NCI-H1092 (cell line): ENCODE measurements at regions not wholly inside any gene's neighbourhood (a gene's known extent, or its start where the extent isn't known, plus 50 kb on each side); places are given as distances from the start of the nearest gene placed in this dataset.
"Not testable (repeated sequence)": the region's sequence is repeated elsewhere in the genome, so short reads cannot be mapped to it uniquely, and the experiment has no call there.

ENCODE experiments used
- DNase-seq: peaks from one replicate; lab custom pipeline; 2025; lab: John Stamatoyannopoulos, UW

DNA sequence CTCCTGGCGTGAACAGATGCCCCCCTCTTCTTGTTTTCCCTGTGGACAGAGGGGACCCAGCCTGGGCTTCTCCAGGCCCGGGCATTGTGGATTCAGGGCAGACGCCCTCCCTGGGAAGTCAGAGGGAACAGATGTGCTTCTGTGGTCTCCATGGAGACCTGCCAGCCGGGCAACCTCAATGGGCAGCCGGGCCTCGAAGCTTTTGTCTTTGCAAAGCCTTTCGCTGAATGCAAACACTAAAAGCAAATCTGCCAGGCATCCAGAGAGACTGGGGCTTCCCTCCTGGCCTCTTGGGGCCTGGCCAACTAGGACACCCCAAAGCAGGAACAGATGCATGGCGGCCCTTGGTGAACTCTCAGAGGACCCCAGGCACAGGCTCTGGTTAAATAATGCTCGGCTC lies 370.0 kb upstream of the SULF2 start:
- peak; percentile 96 for DNase-seq

DNA sequence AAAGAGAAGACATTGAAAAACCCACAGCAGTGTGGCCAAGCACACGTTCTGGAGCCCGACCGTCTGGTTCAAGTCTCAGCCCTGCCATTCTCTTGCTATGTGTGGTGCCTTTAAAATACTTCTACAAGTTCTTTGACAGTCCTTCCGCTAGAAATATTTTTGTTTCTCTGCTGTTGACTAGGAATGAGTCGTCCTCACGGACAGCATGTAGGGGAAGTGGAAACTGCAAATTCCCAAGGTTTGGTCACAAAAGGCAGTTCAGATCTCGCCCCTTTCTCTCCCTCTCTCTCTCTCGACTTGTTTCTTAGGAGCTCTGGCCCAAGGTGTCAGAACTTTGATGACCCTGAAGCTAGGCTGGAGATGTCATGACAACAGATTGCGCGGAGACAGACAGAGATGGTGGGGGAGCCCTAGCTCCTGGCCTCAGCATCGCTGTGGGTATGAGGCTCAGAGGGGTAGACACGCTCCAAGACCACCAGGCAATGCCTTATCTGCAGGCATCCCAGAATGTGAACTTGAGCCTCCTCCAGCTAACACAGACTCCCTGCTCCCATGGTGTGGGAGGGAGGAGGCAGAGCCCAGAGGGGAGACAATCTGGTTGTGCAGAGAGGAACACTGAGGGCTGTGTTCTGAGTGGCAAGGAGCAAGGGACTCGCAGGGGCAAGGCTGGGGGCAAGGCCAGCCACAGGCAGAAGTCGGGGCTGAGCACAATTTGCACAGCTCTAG lies 368.9 kb upstream of the SULF2 start:
- DNase-seq, result no peak

DNA sequence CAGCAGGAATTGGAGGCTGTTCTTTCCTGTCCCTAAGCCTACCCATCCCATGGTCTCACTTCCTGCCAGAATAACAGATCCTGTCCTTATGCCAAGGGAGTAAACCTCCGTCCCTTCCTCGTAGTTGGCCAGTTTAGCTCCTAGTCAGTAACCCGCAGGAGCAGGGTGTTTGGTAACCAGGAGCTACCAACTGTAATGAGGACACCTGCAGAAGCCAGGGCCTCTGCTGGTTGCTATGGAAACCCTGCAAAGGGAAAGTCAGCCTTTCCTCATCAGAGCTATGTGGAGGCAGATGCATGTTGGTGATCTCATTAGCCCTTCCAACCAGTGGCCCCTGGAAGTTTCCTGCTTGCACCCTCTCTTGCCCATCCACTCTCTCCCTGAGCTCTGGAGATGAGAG lies 368.2 kb upstream of the SULF2 start:
- peak; percentile 76 for DNase-seq

DNA sequence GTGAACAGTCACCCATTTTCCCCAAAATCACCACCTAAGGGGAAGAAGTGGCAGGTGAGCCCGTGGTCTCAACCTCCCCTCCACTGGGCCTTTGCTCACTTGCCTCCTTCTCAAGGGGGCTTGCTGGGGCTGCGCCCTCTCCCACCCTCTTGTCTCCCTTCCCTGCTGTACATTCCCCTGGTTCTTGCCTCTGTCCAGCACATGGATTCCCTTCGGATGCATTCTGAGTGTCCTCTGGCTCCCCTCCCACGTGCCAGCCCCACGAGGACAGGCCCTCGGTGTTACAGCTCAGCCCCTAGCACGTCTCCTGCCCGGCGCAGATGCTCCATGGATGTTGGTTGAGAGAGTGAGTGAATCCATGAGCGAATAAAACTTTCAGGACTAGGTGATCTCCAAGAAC lies 367.8 kb upstream of the SULF2 start:
- DNase-seq, result no peak

DNA sequence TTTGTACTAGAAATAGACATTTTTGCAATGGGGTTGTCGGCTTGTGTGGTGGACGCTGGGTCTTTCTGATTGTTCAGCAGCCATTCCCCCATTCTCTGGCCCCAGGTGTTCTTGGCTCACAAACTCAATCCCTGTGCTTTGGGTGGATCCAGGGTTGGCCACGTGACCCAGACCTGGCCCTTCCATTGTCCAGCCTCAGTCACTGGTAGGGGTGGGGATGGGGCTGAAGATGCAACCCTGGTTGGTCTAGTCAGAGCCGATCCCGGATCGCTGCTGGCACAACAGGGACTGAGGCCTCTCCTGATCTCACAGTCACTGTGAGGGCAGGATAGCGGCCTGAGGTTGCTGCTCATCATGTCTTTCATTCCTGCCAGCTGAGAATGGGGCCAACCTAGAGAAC lies 365.3 kb upstream of the SULF2 start:
- DNase-seq, result no peak

DNA sequence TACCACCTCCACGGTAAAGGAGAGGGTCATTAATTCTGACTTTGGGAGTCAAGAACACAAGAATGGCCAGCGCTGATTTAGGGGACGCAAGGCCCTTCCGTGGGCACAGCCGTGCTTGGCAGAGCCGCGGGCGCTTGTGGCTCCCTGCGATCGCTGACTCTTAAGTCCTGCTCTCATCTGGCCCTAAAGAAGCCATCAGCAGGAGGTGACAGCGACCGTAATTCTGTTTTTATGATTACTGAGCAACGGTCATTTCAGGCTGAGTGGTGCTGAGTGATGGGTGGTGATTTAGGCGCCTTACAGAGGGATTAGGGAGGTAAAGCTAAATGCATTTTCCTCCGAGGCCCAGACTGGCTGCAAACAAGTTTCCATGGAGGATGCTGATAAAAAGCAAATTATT lies 364.6 kb upstream of the SULF2 start:
- DNase-seq, result no peak

DNA sequence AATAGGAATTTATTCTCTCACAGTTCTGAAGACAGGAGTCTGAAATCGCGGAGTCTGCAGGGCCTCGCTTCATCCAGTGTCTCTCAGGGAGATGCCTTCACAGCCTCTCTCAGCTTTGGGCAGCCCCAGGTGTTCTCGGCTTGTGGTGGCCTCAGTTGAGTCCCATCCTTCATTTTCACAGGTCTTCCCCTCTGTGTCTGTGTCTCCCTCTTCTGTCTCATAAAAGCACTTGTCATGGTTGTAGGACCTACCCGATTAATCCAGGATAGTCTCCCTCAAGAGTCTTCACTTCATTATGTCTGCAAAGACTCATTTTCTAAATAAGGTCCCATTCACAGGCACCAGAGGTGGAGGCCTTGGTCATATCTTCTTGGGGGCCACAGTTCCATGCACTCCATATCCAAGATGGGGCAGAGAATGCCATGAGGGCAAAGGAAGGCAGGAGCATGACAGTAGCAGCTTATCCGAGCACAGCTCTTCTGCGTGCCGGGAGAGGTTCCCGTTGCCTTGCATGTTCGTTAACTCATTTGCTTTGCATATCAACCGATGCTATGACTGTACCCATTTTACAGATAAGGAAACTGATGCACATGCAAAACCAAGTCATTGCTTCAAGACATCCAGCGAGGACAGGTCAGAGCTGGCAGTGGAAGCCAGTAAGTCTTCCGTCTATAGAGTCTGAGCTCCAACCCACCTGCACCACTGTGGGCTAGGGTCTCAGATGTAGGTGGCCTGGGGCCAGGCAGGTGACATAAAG lies 363.8 kb upstream of the SULF2 start:
- DNase-seq, result no peak

DNA sequence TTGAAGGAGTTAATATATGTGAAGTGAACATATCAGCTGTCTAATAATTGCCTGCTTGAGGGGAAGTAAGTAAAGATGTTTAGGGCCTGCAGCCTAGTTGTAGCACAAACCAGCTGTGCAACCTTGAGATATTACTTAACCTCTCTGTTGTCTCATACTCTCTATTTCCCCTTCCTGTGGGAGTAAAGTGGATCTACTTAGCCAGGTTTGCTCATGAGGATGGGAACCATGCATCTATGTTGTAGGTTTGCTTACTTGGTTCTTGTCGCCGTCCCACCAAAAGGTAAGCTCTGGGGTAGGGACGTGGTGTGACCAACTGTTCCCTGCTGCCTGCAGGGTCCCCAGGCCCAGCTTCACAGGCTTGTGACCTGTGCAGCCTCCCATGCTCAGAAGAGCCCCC lies 362.7 kb upstream of the SULF2 start:
- DNase-seq, result no peak

DNA sequence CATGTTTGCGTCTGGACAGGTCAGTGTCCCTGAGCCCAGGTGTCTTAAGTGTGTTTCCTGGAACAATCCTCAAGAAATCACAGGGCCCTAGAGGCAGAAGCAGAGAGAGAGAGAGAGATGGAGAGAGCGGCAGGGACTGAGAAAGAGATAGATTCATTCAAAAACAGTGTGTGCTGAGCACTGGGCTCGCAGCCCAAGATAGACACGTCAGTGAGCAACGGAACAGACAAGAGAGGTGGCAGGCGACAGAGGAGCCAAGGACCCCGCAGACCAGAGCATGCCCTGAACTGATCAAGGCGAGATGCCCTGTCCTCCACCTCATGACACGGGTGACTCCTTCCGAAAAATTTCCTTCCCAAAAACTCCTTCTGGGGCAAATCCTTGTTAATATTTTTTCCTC lies 362.0 kb upstream of the SULF2 start:
- no peak for DNase-seq

DNA sequence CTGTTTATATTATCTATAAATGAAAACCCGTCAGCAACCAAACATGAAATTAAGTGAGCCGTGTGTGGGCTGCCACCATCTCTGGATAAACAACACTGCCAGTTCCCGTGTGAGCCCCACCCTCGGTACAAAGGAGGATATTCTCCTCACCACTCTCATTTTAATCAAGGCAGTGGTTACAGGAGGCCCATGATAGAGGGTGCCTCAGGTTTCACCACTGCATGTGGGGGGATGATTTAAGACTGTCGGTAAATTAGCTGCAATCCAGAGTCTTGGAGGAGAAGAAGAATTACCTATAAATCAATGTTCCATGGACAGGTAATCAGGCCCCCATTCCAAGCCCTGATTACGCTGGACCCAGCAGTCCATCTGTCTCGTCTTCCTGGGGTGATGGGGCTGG lies 361.6 kb upstream of the SULF2 start:
- no peak for DNase-seq

DNA sequence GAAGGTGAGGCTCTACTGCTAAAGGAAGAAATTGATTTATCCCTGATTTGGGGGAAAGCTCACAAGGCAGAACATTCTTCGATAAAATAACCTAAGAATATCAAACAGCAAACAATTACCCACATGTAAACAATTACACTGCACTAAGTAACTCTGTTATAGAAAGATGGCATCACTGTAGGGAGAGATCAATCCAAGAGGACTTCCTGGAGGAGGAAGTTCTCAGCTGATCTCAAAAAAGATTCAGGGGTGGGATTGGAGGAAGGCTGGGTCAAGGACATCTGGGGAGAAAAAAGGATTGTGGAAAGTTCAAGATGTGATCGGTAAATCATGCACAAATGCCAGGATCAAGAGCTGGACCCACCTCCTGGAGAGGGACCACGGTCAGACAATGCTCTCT lies 361.0 kb upstream of the SULF2 start:
- no peak for DNase-seq

DNA sequence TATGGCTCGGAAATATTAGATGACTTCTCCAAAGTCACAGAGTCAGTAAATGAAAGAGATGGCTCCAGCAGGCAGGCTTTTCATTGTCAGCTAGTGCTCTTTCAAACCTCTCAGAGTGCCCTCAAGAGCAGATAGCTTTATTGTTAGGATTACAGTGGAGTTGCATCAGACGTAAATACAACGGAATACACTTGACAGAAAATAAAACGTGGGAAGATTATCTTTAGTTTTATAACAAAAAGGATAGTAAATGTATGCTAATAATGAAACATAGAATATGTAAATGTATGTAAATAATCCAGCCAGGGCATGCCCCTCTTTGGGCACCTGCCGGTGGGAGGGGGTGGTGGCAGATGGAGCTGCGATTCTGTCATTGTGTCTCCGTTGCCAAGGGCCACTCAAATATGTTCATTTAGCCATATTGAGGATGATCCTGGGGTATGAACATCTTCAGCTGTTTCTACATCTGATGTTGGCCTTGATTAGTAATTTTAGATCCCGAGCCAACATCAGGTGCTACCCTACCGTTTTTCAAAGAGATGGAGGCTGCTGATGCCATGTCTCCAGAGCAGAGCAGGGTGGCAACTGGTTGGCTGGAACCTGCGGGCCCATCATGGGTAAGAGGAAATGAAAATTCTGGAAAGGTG lies 358.3 kb upstream of the SULF2 start:
- peak; percentile 42 for DNase-seq

DNA sequence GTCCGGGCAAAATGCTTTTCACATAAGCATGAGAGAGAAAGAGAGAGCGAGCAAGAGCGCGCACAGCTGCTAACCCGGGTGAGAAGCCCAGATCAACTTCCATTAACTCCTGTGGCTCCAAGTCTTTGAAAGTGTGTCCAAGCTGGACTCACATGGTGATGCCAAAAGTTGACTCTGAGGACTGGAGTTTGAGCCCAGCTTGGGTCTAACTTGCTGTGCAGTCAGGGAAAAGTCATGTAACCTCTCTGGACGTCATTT lies 357.2 kb upstream of the SULF2 start:
- DNase-seq, result no peak

DNA sequence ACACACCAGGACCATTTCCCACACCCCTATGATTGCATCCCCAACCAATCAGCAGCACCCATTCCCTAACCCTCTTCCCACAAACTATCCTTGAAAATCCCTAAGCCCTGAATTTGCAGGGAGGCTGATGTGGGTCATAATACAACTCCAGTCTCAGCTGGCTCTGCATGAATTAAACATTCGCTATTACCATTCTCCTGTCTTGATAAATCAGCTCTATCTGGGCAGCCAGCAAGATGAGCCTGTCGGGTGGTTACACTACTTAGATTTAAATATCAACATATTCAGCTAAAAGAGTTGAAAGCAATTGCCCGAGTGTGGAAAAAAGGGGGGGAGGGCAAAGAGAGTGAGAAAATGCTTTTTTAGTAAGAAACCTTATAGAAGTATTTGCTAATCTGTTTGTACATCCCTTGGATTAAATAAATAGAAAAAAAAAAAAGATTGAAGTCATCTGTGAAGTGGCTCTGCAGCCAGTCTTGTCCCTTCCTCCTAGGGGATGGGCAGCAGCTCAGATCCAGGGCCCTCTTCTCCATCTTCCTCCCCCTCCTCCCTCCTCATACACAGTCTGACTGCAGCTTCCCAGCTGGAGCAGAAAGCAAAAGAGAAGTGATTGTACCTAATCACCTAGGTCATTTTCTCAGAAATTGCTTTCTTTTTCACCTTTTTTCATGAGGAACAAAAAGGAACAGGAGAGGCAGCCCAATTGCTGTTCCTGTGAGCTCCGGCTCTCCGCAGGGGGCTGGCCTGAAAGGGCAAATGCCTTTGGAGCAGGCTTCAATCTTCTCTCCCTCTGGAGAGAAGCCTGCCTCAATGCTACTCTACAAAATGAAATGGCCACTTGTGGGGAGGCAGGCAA lies 356.6 kb upstream of the SULF2 start:
- DNase-seq, result no peak

DNA sequence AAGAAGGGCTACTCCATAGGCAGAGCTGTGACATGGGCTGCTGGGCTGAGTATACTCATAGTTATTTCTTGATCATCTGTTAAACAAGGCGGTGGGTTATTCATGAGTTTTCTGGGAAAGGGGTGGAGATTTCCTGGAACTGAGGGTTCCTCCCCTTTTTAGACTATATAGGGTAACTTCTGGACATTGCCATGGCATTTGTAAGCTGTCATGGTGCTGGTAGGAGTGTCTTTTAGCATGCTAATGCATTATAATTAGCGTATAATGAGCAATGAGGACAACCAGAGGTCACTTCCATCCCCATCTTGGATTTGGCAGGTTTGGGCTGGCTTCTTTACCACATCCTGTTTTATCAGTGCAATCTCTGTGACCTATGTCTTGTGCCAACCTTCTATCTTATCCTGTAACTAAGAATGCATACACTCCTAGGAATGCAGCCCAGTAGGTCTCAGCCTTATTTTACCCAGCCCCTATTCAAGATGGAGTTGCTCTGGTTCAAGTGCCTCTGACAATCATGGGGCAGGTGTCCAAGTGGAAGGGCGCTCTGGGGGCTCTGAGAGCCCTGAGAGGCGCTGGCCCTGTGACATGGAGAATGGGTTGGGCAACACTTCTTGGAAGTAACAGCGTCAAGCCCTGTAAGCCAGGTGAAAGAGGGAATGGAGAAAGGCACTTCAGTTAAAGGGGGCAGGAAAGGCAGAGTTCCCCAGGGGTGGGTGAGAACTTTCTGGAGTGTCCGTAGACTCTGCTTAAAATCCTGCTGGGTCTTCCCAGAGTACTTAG lies 354.2 kb upstream of the SULF2 start:
- DNase-seq, result no peak

DNA sequence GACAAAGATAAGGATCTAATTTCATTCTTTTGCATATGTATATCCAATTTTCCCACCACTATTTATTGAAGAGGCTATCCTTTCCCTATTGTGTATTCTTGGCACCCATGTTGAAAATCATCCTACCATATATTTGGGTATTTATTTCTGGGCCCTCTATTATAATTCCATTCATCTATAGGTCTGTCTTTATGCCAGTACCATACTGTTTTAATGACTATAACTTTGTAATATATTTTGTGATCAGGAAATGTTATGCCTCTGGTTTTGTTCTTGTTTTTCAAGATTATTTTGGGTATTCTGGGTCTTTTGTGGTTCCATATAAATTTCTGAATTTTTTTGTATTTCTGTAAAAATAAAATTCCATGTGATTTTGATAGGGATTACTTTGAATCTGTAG lies 347.6 kb upstream of the SULF2 start:
- no peak for DNase-seq

DNA sequence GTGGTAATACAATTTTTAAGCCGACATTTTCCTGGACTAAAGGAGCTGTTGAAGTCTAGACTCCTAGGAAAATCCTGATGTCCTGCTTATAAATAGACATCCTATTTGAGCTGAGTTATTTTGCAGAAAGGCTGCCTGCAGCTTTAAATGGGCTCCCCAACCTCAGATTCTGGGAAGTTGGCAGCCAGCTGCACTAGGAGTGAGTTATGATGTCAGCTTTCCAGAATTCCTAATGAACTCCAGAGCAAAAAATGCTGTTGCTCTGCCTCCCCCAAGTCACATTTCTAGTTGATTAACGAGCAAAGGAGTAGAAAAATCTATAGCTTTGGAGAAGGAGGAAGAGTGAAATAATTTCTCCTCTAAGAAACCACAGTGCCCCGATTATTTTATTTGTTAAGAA lies 346.3 kb upstream of the SULF2 start:
- no peak for DNase-seq

DNA sequence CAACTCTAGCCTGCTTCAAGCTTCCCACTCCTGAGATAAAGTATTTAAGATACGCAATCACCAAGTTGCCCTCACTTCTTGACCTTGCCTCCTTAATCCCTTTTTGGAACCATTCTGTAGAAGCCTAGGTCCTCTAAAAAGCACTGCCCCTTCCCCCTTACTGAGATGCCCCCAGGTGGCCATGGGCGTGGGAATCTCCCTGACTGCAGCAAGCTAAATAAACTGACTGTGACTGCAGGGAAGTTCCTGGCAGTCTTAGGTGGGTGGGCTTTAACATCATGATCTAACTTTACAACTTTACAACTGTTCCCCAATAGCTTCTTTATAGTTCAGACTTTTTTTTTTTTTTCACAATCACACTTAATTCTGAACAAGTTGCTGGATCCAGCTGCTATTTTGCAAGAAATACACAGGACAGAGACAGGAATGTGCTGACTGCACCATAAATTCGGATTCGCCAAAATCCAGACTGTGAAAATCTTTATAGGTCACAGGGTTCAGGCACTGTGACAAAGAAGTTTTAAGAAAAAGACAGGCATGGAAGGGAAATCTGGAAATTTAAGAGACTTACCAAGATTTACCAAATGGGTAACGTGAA lies 344.2 kb upstream of the SULF2 start:
- DNase-seq, result no peak

DNA sequence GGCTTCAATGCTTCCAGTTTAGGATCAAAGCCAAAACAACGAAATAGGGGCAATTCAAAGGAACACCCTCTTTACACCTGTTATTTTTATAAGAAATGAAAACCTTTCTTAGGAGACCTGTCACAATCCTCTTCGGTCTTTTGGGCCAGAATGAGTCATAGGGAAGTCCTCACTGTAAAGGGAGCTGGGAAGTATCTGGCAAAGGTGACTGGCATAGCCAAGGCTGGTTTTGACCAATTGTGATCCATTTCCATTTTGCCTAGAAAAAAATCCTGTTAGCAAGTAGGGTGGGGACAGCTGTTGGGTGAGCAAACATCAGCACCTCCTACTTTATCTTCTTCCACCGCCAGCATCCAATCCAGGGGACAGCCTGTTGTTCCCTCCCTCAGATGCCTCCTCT lies 343.2 kb upstream of the SULF2 start:
- no peak for DNase-seq

DNA sequence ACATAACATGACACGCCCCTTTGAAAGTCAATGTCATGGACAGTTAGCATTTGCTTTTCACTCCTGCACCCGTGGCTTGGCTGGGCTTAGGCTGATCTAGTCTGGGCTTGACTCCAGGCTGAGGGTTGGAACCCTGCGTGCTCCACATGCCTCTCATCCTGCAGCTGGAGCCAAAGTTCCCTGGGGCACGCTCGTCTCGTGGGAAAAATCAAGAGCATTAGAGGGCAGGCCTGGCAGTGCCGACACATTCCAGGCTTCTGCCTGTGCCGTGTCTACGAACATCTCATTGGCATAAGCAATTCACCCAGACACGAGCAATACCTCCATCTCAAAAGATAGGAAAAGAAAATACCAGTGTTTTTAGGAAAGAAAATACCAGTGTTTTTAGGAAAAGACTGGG lies 342.7 kb upstream of the SULF2 start:
- DNase-seq, result not testable (repeated sequence)

DNA sequence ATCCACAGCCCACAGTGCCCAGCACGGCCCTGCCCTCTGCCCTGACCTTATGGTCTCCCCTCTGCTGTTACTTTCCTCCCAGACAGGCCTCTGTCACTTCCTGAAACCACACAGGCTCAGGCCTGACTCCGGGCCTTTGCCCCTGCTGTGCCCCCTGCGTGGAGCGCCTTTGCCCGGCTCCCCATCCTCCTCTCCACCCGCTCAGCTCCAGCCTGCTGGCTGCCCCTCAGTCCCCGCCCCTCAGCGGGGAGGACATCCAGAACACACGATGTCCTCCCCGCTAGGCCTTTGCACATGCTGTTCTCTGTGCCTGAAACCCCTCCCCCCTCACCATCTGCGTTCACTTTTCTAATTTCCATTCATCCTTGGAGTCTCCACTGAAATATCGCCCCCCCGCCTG lies 341.9 kb upstream of the SULF2 start:
- not testable (repeated sequence) for DNase-seq
